ENCODE measurements at regions not wholly inside any gene's neighbourhood (a gene's known extent, or its start where the extent isn't known, plus 50 kb on each side); places are given as distances from the start of the nearest gene placed in this dataset.
"Not testable (repeated sequence)": the region's sequence is repeated elsewhere in the genome, so short reads cannot be mapped to it uniquely, and the experiment has no call there.

DNA sequence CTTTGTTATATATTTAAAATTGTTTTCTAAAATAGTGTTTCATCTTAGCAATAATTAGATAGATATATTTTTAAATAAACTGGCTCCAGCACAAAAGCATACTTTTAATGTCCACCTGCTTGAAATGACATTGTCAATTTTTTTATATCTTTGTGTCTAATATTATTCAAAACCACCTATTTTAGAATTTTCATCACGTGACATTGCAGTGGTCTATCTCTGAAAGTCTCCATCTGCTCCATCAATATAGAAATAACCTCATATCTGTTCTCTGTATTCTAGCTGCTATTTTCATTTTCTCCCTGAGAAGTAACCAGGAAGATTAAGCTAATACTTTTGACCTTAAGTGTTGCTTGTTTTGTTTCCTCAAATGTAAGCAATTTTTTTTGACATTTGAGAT lies 248.0 kb upstream of the CNTNAP5 start:
- no peak overlapping the region for H3K4me3 ChIP-seq (replicated peaks; ENCODE audit: low read depth, low read length)
- no peak for DNase-seq (ENCODE audit: low read depth)

DNA sequence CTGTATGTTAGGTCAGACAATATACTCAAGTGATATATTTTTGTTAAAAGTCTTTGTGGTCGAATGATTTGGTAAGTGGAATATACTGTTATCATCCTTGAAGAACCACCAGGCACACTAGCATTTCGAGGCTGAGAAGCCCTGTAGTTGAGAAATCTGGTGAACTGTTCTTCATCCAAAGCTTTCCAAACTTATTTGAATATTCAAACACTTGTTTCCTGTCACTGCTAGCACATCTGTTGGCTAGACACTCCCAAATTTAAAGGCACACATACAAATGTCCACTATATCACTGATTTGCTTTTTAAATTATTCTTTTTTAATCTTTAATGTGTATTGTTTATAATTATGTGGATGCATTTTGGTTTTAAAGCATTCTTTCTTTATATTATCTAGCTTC lies 241.9 kb upstream of the CNTNAP5 start:
- no peak for DNase-seq (ENCODE audit: low read depth)
- H3K4me3 ChIP-seq (replicated peaks; ENCODE audit: low read depth, low read length) = no peak overlapping the region
- TF ChIP-seq, protein P1, sequence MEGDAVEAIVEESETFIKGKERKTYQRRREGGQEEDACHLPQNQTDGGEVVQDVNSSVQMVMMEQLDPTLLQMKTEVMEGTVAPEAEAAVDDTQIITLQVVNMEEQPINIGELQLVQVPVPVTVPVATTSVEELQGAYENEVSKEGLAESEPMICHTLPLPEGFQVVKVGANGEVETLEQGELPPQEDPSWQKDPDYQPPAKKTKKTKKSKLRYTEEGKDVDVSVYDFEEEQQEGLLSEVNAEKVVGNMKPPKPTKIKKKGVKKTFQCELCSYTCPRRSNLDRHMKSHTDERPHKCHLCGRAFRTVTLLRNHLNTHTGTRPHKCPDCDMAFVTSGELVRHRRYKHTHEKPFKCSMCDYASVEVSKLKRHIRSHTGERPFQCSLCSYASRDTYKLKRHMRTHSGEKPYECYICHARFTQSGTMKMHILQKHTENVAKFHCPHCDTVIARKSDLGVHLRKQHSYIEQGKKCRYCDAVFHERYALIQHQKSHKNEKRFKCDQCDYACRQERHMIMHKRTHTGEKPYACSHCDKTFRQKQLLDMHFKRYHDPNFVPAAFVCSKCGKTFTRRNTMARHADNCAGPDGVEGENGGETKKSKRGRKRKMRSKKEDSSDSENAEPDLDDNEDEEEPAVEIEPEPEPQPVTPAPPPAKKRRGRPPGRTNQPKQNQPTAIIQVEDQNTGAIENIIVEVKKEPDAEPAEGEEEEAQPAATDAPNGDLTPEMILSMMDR (IDR thresholded peaks at IDR 0.05; ENCODE audit: low read length, missing control alignments) = no peak

More for the DNA sequence above, 248.0 kb upstream of the CNTNAP5 start:
- TF ChIP-seq, protein P1 (IDR thresholded peaks at IDR 0.05; ENCODE audit: low read length, missing control alignments) = no peak

DNA sequence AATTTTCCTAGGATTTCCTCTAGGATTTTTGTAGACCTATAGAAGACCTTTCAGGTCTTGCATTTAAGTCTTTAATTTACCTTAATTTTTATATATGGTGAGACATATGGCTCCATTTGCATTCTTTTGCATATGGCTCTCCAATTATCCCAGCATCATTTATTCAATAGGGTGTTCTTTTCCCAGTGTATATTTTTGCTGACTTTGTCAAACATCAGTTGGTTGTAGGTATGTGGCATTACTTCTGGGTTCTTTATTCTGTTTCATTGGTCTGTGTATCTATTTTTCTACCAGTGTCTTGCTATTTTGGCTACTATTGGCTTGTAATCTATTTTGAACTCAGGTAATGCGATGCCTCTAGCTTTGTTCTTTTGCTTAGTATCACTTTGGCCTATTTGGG lies 239.8 kb upstream of the CNTNAP5 start:
- no peak for DNase-seq (ENCODE audit: low read depth)
- TF ChIP-seq, protein P1 (IDR thresholded peaks at IDR 0.05; ENCODE audit: low read length, missing control alignments) = no peak
- no peak overlapping the region for H3K4me3 ChIP-seq (replicated peaks; ENCODE audit: low read depth, low read length)

DNA sequence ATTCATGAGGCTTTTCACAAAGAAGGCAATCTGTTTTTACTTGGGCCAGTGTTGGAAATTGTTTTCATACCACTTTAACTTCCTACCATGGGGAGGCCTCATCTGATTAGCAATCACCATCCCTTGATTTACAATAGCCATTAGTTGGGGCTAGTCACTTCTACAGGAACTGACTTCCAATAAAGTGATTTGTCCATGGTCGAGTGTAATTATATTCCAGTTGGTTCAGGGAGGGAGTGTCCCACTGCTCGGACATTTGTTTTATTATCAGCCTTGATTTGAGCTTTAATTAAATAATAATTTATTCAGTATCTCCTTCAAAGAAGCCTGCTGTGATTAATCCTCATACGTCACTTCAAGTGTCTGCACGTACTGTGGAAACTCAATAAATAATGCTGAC lies 233.9 kb upstream of the CNTNAP5 start:
- no peak for DNase-seq (ENCODE audit: low read depth)
- TF ChIP-seq, protein P1 (IDR thresholded peaks at IDR 0.05; ENCODE audit: low read length, missing control alignments) = no peak
- no peak overlapping the region for H3K4me3 ChIP-seq (replicated peaks; ENCODE audit: low read depth, low read length)

DNA sequence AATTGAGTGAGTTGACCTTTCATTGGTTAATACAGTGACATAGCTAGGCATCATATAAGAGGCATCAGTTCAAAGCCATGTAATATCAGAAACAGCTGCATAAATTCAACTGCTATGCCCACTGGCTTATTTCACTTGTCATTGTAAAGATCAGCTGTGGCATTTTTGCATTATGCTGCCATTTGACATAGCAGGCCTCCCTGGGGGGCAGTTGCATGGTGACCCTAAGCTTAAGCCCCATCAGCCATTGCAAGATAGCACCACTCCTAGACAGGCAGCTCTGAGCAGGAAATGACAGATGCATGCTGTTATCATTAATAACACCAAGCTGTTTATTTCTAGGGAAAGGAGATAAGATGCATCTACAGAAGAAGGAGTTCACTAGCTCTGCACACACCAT lies 233.4 kb upstream of the CNTNAP5 start:
- no peak overlapping the region for H3K4me3 ChIP-seq (replicated peaks; ENCODE audit: low read depth, low read length)
- TF ChIP-seq, protein P1 (IDR thresholded peaks at IDR 0.05; ENCODE audit: low read length, missing control alignments) = no peak
- no peak for DNase-seq (ENCODE audit: low read depth)

DNA sequence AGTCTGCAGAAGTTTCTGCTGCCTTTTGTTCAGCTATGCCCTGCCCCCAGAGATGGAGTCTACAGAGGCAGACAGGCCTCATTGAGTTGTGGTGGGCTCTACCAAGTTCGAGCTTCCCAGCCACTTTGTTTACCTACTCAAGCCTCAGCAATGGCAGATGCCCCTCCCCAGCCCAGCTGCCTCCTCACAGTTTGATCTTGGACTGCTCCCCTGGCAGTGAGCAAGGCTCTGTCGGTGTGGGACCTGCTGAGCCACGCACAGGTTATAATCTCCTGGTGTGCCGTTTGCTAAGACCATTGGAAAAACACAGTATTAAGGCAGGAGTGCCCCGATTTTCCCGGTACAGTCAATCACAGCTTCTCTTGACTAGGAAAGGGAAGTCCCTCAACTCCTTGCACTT lies 221.0 kb upstream of the CNTNAP5 start:
- not testable (repeated sequence) for H3K4me3 ChIP-seq (replicated peaks; ENCODE audit: low read depth, low read length); DNase-seq (ENCODE audit: low read depth)

DNA sequence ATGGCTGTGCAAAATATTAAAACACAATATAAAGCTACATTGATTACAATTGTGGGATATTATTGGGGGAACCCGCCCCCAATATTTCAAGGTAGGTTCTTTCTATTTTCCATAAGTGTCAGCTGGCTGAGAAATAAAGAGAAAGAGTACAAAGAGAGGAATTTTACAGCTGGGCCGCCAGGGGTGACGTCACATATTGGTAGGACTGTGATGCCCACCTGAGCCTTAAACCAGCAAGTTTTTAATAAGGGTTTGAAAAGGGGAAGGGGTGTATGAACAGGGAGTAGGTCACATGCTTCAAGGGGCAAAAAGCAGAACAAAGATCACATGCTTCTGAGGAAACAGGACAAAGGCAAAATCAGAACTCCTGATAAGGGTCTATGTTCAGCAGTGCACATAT lies 219.3 kb upstream of the CNTNAP5 start:
- DNase-seq (ENCODE audit: low read depth) = not testable (repeated sequence)

DNA sequence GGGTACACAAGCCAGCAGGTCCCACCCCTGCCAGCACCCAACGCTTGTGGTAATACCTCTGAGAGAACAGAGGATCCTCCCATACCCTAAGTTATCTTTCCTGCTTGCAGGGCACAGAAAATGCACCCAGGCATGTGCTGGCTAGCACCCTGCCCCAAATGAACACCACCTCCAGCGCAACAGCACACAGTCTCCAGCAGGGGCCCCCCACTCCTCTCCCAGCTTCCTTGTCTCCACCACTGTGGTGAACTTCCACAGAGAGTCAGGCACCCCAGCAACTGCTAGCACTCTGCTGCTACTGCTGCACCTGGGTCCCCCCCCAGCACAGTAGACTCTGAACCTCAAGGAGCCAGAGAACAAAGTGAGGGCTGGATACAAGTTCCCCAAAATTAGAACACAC lies 216.8 kb upstream of the CNTNAP5 start:
- TF ChIP-seq, protein P1 (IDR thresholded peaks at IDR 0.05; ENCODE audit: low read length, missing control alignments) = no peak
- DNase-seq (ENCODE audit: low read depth) = no peak
- H3K4me3 ChIP-seq (replicated peaks; ENCODE audit: low read depth, low read length) = no peak overlapping the region

More for the DNA sequence above, 219.3 kb upstream of the CNTNAP5 start:
- H3K4me3 ChIP-seq (replicated peaks; ENCODE audit: low read depth, low read length) = not testable (repeated sequence)

Data from fibroblast of pulmonary artery (primary cell).